Transverse colon (tissue), 4 donors: ENCODE measurements at regions not wholly inside any gene's neighbourhood (a gene's known extent, or its start where the extent isn't known, plus 50 kb on each side); places are given as distances from the start of the nearest gene placed in this dataset.

Experiments
- DNase-seq: peaks from one replicate; pipeline ENCODE4 v3.0.0-alpha.2; 2019
- H3K27ac ChIP-seq, 4 donors: fragments of 200-600 bp; sonication (generic); 2 replicates each; pipeline ENCODE4 v1.5.1; 2016 to 2018; ENCODE audit warnings: inconsistent platforms in 4 of 4
- H3K27me3 ChIP-seq: fragments of 200-600 bp; sonication (generic); 2 replicates; pipeline ENCODE4 v1.5.1; 2017; ENCODE audit warnings: inconsistent platforms
- H3K36me3 ChIP-seq, 4 donors: fragments of 200-600 bp; sonication (generic); 2 replicates each; pipeline ENCODE4 v1.5.1; 2017 to 2019; ENCODE audit warnings: inconsistent platforms in 4 of 4
- H3K4me1 ChIP-seq, 4 donors: fragments of 200-600 bp; sonication (generic); 2 replicates each; pipeline ENCODE4 v1.5.1; 2017 to 2020; ENCODE audit warnings: inconsistent platforms in 4 of 4
- H3K4me3 ChIP-seq, 4 donors: fragments of 200-600 bp; sonication (generic); 1 replicate in 1 of 4; 2 replicates in 3 of 4; pipeline versions ENCODE4 v1.5.1 to v1.6.1; 2017 to 2019; ENCODE audit warnings: inconsistent platforms in 4 of 4
- H3K9me3 ChIP-seq, 2 donors: fragments of 200-600 bp; sonication (generic); 2 replicates each; pipeline ENCODE4 v1.5.1; 2017 to 2019; ENCODE audit warnings: inconsistent platforms in 2 of 2
- EP300 ChIP-seq: sonication (generic); formaldehyde crosslinking; IDR thresholded peaks from one replicate; pipeline ENCODE4 v1.6.1; 2017; ENCODE audit warnings: antibody characterized with exemption, low read depth
- POLR2A ChIP-seq: fragments of 450-650 bp; IDR thresholded peaks from one replicate; pipeline ENCODE4 v1.6.1; 2016; ENCODE audit warnings: antibody characterized with exemption, mild to moderate bottlenecking, moderate library complexity
- POLR2AphosphoS5 ChIP-seq, 3 donors: sonication (generic); formaldehyde crosslinking; IDR thresholded peaks; one replicate each; pipeline ENCODE4 v1.6.1; 2016; ENCODE audit warnings: antibody characterized with exemption in 3 of 3
- WGBS, 2 donors: methylation state at CpG; one replicate each; pipeline ENCODE4 v1.1.5; 2018; ENCODE audit warnings: low coverage in 1 of 2; 5-methylcytosine and 5-hydroxymethylcytosine counted together
- in situ Hi-C, 4 donors: fragments of 200-750 bp; cut with MboI; loops; one replicate each; pipeline versions ENCODE4 v1.15.0 to v1.15.1; 2017; ENCODE audit warnings: low sequenced_read_pairs in 3 of 4, low pct_ligation_motif_present in 1 of 4, low pct_unique_long_range_greater_than_20kb in 1 of 4
- intact Hi-C: fragments of 100-400 bp; cut with DNase I; formaldehyde crosslinking; loops from one replicate; pipeline ENCODE4 v1.15.1; 2023; ENCODE audit warnings: low total_unique reads
- TF ChIP-seq, protein P1 (sequence below), 5 experiments: fragments of 200-600 bp in 3 of 5; fragments of 450-650 bp in 2 of 5; sonication (generic) in 3 of 5; IDR thresholded peaks; 1 replicate in 2 of 5; 2 replicates in 3 of 5; pipeline ENCODE4 v1.5.1; 2016 to 2017; ENCODE audit warnings: antibody characterized with exemption in 5 of 5, inconsistent platforms in 3 of 5, mild to moderate bottlenecking in 2 of 5, moderate library complexity in 1 of 5

DNA sequence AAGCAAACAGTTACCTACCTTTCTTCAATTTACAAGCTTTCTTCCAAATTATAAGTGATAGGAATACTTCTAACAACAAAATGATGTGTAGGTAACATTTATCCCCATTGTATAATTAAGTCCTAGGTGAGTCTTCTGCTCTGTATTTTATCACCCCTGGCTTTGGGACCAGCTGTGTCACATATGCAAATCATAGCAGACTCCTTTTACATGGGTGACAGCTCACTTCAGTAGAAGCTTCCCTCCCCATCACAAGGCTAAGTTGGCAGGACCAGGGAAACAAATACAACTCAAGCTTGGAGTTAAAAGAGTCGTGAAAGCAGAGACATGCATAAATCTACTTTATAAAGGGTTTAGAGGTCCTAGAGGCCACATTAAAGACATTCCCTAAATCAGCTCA is 121.1 kb upstream of the RUNX1 start:
- 62 to 100% methylated on average over 1 of the region's 1 CpG for WGBS, 2 donors
- in situ Hi-C loops = no loop called here
- no peak overlapping the region for H3K27ac ChIP-seq
- no peaks in the 10 kb centered on the region for H3K4me1 ChIP-seq
- no peaks in the 10 kb centered on the region for H3K36me3 ChIP-seq
- H3K27me3 ChIP-seq = no peaks in the 10 kb centered on the region
- no peak for DNase-seq
- no peaks in the 10 kb centered on the region for H3K9me3 ChIP-seq
- no peak overlapping the region for H3K4me3 ChIP-seq
- TF ChIP-seq EP300 = no peak
- TF ChIP-seq, protein P1, sequence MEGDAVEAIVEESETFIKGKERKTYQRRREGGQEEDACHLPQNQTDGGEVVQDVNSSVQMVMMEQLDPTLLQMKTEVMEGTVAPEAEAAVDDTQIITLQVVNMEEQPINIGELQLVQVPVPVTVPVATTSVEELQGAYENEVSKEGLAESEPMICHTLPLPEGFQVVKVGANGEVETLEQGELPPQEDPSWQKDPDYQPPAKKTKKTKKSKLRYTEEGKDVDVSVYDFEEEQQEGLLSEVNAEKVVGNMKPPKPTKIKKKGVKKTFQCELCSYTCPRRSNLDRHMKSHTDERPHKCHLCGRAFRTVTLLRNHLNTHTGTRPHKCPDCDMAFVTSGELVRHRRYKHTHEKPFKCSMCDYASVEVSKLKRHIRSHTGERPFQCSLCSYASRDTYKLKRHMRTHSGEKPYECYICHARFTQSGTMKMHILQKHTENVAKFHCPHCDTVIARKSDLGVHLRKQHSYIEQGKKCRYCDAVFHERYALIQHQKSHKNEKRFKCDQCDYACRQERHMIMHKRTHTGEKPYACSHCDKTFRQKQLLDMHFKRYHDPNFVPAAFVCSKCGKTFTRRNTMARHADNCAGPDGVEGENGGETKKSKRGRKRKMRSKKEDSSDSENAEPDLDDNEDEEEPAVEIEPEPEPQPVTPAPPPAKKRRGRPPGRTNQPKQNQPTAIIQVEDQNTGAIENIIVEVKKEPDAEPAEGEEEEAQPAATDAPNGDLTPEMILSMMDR (IDR thresholded peaks at IDR 0.05) = no peak
- no peak for TF ChIP-seq POLR2AphosphoS5 (IDR thresholded peaks at IDR 0.05)
- TF ChIP-seq POLR2A = no peak
- intact Hi-C loops = no loop called here

DNA sequence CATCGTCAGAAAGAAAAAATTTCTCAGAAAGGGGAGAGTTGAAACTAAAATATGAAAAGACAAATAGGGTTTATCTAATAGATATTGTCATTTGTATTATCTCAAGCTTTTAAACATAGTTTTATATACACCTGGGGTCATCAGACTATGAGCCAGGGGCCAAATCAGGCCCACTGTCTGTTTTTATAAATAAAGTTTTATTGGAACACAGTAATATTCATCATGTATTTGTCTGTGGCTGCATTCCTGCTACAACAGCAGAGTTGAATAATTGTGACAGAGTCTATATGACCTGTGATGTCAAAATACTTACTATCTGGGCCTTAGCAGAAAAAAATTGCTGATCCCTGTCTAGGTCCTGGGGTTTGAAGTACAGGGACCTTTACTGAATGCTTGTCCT is 120.5 kb upstream of the RUNX1 start:
- no peaks in the 10 kb centered on the region for H3K9me3 ChIP-seq
- 74% methylated on average over 1 of the region's 1 CpG; no CpG with 5 or more reads in 1 of the 2 donors for WGBS, 2 donors
- H3K27me3 ChIP-seq = no peaks in the 10 kb centered on the region
- intact Hi-C loops (no loop called here), in situ Hi-C loops (no loop called here)
- no peaks in the 10 kb centered on the region for H3K36me3 ChIP-seq
- TF ChIP-seq POLR2A (no peak), POLR2AphosphoS5 (IDR thresholded peaks at IDR 0.05) (no peak), EP300 (no peak)
- TF ChIP-seq, protein P1 (IDR thresholded peaks at IDR 0.05) = no peak
- H3K27ac ChIP-seq = no peak overlapping the region
- no peaks in the 10 kb centered on the region for H3K4me1 ChIP-seq
- H3K4me3 ChIP-seq = no peak overlapping the region
- DNase-seq = no peak

DNA sequence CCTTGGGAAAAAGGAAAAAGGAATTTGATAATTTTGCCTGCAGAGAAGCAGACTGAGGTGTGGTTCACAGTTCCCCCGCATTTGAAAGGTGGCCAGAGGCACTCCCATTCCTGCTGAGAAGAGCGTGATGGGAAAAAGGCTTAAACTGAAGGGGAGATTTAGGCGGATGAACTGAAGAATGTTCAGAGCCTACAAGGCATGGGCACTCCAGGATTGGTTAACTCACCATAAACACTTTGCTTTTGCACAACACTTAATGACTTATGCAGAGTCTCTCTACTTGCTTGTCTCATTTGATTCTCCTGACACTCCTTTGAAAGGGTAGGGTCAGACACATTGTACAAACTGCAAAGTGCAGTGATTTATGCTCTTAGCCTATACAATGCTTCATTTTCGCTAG is 119.6 kb upstream of the RUNX1 start:
- Histone ChIP-seq H3K4me3 (no peak overlapping the region), H3K4me1 (no peaks in the 10 kb centered on the region), H3K36me3 (no peaks in the 10 kb centered on the region), H3K27me3 (no peaks in the 10 kb centered on the region), H3K9me3 (no peaks in the 10 kb centered on the region), H3K27ac (no peak overlapping the region)
- intact Hi-C loops = no loop called here
- TF ChIP-seq, protein P1 (IDR thresholded peaks at IDR 0.05) = no peak
- TF ChIP-seq POLR2A = no peak
- TF ChIP-seq EP300 = no peak
- TF ChIP-seq POLR2AphosphoS5 (IDR thresholded peaks at IDR 0.05) = no peak
- in situ Hi-C loops = no loop called here
- no peak for DNase-seq
- WGBS, 2 donors = 86 to 92% methylated on average over 3 to 4 of the region's 4 CpGs

DNA sequence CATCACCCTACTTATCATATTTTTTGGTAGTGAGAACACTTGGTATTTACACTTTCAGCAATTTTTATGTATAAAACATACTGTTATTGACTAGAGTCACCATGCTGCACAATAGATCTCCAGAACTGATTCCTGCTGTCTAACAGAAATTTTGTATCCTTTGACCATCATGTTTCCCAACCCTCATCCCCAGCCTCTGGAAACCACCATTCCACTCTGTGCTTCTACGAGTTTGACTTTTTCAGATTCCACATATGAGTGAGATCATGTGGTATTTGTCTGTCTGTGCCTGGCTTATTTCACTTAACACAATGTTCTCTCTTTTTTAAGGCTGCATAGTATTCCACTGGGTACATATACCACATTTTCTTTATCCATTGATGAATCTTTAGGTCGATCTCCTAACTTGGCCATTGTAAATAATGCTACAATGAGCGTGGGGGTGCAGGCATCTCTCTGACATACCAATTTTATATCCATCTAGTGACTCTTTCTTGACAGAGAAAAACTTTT is 115.9 kb upstream of the RUNX1 start:
- in situ Hi-C loops = no loop called here
- Histone ChIP-seq H3K36me3 (no peaks in the 10 kb centered on the region), H3K9me3 (no peaks in the 10 kb centered on the region), H3K4me1 (no peaks in the 10 kb centered on the region), H3K27me3 (no peaks in the 10 kb centered on the region), H3K27ac (no peak overlapping the region), H3K4me3 (no peak overlapping the region)
- TF ChIP-seq POLR2A (no peak), POLR2AphosphoS5 (IDR thresholded peaks at IDR 0.05) (no peak), EP300 (no peak)
- TF ChIP-seq, protein P1 (IDR thresholded peaks at IDR 0.05) = no peak
- WGBS, 2 donors = 72 to 94% methylated on average over 3 of the region's 3 CpGs
- no peak for DNase-seq
- intact Hi-C loops = no loop called here
